HG03280 (cell line): ENCODE measurements at regions not wholly inside any gene's neighbourhood (a gene's known extent, or its start where the extent isn't known, plus 50 kb on each side); places are given as distances from the start of the nearest gene placed in this dataset.
"Not testable (repeated sequence)": the region's sequence is repeated elsewhere in the genome, so short reads cannot be mapped to it uniquely, and the experiment has no call there.

Experiments used
- ATAC-seq: cut with Tn5 transposase; IDR thresholded peaks from one replicate; pipeline ENCODE4 v1.9.1; 2021; ENCODE audit warnings: mild to moderate bottlenecking, moderate library complexity; ENCODE audit not compliant: unreplicated experiment

- no peak for ATAC-seq
Measured at GRCh38 chr3:191148131-191148530, 50.9 kb upstream of the OSTN start.

- no peak for ATAC-seq
Measured at GRCh38 chr3:191143224-191143623, 55.8 kb upstream of the OSTN start.

- no peak for ATAC-seq
Measured at GRCh38 chr3:191141728-191142127, 57.3 kb upstream of the OSTN start.

- ATAC-seq: peak; percentile 73
Measured at GRCh38 chr3:191139736-191140135, 59.3 kb upstream of the OSTN start.

GRCh38 chr3:191138937-191139336, 60.1 kb upstream of the OSTN start:
- ATAC-seq: peak; percentile 33

GRCh38 chr3:191137708-191138107, 61.3 kb upstream of the OSTN start:
- ATAC-seq: no peak

GRCh38 chr3:191136347-191136746, 62.7 kb upstream of the OSTN start:
- no peak for ATAC-seq

GRCh38 chr3:191135175-191135574, 63.9 kb upstream of the OSTN start:
- ATAC-seq: no peak

- ATAC-seq: no peak
Measured at GRCh38 chr3:191133359-191133758, 65.7 kb upstream of the OSTN start.

- no peak for ATAC-seq
Measured at GRCh38 chr3:191131305-191131704, 67.7 kb upstream of the OSTN start.

GRCh38 chr3:191124891-191125290, 74.2 kb upstream of the OSTN start:
- not testable (repeated sequence) for ATAC-seq

- no peak for ATAC-seq
Measured at GRCh38 chr3:191123946-191124345, 75.1 kb upstream of the OSTN start.

GRCh38 chr3:191123231-191123630, 75.8 kb upstream of the OSTN start:
- no peak for ATAC-seq

- no peak for ATAC-seq
Measured at GRCh38 chr3:191120447-191121298, 78.4 kb upstream of the OSTN start.

- ATAC-seq: no peak
Measured at GRCh38 chr3:191119415-191120295, 79.4 kb upstream of the OSTN start.

GRCh38 chr3:191111722-191112121, 87.3 kb upstream of the OSTN start:
- ATAC-seq: no peak

- ATAC-seq: no peak
Measured at GRCh38 chr3:191105418-191105817, 93.6 kb upstream of the OSTN start.

GRCh38 chr3:191100516-191100915, 98.5 kb upstream of the OSTN start:
- no peak for ATAC-seq

GRCh38 chr3:191094057-191094845, 104.8 kb upstream of the OSTN start:
- ATAC-seq: no peak

- no peak for ATAC-seq
Measured at GRCh38 chr3:191087391-191087790, 111.7 kb upstream of the OSTN start.

- no peak for ATAC-seq
Measured at GRCh38 chr3:191085091-191085490, 114.0 kb upstream of the OSTN start.
